ENCODE measurements at regions not wholly inside any gene's neighbourhood (a gene's known extent, or its start where the extent isn't known, plus 50 kb on each side); places are given as distances from the start of the nearest gene placed in this dataset.

DNA sequence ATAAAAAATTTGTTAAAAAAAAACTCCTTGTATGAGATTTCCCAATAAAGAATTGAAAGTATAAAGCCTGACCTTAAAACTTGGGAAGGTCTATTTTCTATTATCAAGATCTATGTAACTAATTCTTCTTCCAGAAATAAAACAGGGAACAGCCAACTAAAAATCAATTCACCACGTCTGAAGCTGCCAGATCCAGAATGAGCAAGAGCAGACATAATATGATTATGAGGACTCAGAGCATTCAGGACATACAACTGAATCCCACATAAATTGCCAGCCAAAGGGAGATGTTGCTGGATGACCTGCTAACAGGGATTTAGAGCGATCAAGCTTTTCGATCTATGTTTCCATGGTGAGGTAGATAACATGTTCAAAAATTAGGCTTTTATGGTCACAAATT lies 1151.3 kb upstream of the CADM2 start:
- Histone ChIP-seq H3K4me3 (ENCODE audit: low read length, poor library complexity, severe bottlenecking) (no peak overlapping the region), H4K20me1 (ENCODE audit: insufficient read depth, low read length, poor library complexity, severe bottlenecking) (no peaks in the 10 kb centered on the region), H3K9me2 (replicated peaks; ENCODE audit: low read depth, low read length) (no peaks in the 10 kb centered on the region), H3K4me2 (ENCODE audit: low read depth, low read length, poor library complexity, severe bottlenecking) (no peak overlapping the region), H3K27me3 (ENCODE audit: insufficient read depth, low read length, poor library complexity, severe bottlenecking) (no peaks in the 10 kb centered on the region), H3K4me1 (ENCODE audit: insufficient read depth, low read length, poor library complexity, severe bottlenecking) (no peaks in the 10 kb centered on the region), H3K79me2 (ENCODE audit: insufficient read depth, low read length) (no peaks in the 10 kb centered on the region), H2AFZ (ENCODE audit: low read length) (no peak overlapping the region), H3K9ac (ENCODE audit: low read depth, low read length, poor library complexity, severe bottlenecking) (no peak overlapping the region), H3K36me3 (ENCODE audit: insufficient read depth, low read length) (no peaks in the 10 kb centered on the region), H3F3A (ENCODE audit: low read depth) (no peaks in the 10 kb centered on the region), H3K9me3 (ENCODE audit: insufficient read depth, low read depth, low read length) (no peaks in the 10 kb centered on the region)
- TF ChIP-seq, protein P1, sequence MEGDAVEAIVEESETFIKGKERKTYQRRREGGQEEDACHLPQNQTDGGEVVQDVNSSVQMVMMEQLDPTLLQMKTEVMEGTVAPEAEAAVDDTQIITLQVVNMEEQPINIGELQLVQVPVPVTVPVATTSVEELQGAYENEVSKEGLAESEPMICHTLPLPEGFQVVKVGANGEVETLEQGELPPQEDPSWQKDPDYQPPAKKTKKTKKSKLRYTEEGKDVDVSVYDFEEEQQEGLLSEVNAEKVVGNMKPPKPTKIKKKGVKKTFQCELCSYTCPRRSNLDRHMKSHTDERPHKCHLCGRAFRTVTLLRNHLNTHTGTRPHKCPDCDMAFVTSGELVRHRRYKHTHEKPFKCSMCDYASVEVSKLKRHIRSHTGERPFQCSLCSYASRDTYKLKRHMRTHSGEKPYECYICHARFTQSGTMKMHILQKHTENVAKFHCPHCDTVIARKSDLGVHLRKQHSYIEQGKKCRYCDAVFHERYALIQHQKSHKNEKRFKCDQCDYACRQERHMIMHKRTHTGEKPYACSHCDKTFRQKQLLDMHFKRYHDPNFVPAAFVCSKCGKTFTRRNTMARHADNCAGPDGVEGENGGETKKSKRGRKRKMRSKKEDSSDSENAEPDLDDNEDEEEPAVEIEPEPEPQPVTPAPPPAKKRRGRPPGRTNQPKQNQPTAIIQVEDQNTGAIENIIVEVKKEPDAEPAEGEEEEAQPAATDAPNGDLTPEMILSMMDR (conservative IDR thresholded peaks at IDR 0.05; ENCODE audit: low read length): no peak
- no peak for TF ChIP-seq EZH2phosphoT487 (IDR thresholded peaks at IDR 0.05; ENCODE audit: borderline replicate concordance)

- no peaks in the 10 kb centered on the region for H3K36me3 ChIP-seq (ENCODE audit: insufficient read depth, low read length)
- no peak overlapping the region for H3K9ac ChIP-seq (ENCODE audit: low read depth, low read length, poor library complexity, severe bottlenecking)
- H2AFZ ChIP-seq (ENCODE audit: low read length): no peak overlapping the region
- no peaks in the 10 kb centered on the region for H4K20me1 ChIP-seq (ENCODE audit: insufficient read depth, low read length, poor library complexity, severe bottlenecking)
- no peaks in the 10 kb centered on the region for H3K9me3 ChIP-seq (ENCODE audit: insufficient read depth, low read depth, low read length)
- no peaks in the 10 kb centered on the region for H3F3A ChIP-seq (ENCODE audit: low read depth)
- no peaks in the 10 kb centered on the region for H3K27me3 ChIP-seq (ENCODE audit: insufficient read depth, low read length, poor library complexity, severe bottlenecking)
- H3K9me2 ChIP-seq (replicated peaks; ENCODE audit: low read depth, low read length): no peaks in the 10 kb centered on the region; the same call in 1 of the 2 replicates
- TF ChIP-seq EZH2phosphoT487 (IDR thresholded peaks at IDR 0.05; ENCODE audit: borderline replicate concordance): no peak
- TF ChIP-seq, protein P1 (conservative IDR thresholded peaks at IDR 0.05; ENCODE audit: low read length): no peak
- H3K79me2 ChIP-seq (ENCODE audit: insufficient read depth, low read length): no peaks in the 10 kb centered on the region
- H3K4me2 ChIP-seq (ENCODE audit: low read depth, low read length, poor library complexity, severe bottlenecking): no peak overlapping the region
- no peaks in the 10 kb centered on the region for H3K4me1 ChIP-seq (ENCODE audit: insufficient read depth, low read length, poor library complexity, severe bottlenecking)
- H3K4me3 ChIP-seq (ENCODE audit: low read length, poor library complexity, severe bottlenecking): no peak overlapping the region
Measured at GRCh38 chr3:83813176-83813575, 1145.6 kb upstream of the CADM2 start.

DNA sequence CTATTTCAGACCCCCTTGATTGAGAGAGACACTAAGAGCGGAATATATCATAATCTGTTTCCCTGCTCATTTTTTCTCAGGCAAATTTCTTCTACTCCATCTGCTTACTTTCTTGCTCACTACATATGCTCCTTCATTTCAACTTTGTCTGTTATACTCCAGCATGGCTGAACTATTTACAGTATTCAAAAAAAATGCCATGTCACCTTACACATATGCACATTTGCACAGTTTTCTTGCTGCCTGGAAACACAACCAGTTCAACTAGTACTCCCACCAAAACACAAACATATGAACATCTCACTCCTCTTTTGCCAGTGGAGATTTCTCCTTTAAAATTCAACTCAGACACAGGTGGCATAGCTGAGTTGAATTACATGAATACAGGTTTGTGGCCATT lies 1142.1 kb upstream of the CADM2 start:
- Histone ChIP-seq H3K4me2 (ENCODE audit: low read depth, low read length, poor library complexity, severe bottlenecking) (no peak overlapping the region), H3K9me3 (ENCODE audit: insufficient read depth, low read depth, low read length) (no peaks in the 10 kb centered on the region), H3K36me3 (ENCODE audit: insufficient read depth, low read length) (no peaks in the 10 kb centered on the region), H3K9ac (ENCODE audit: low read depth, low read length, poor library complexity, severe bottlenecking) (no peak overlapping the region), H2AFZ (ENCODE audit: low read length) (no peak overlapping the region), H3K27me3 (ENCODE audit: insufficient read depth, low read length, poor library complexity, severe bottlenecking) (no peaks in the 10 kb centered on the region), H3K4me3 (ENCODE audit: low read length, poor library complexity, severe bottlenecking) (no peak overlapping the region), H4K20me1 (ENCODE audit: insufficient read depth, low read length, poor library complexity, severe bottlenecking) (no peaks in the 10 kb centered on the region), H3F3A (ENCODE audit: low read depth) (no peaks in the 10 kb centered on the region), H3K9me2 (replicated peaks; ENCODE audit: low read depth, low read length) (no peaks in the 10 kb centered on the region; the same call in 1 of the 2 replicates), H3K4me1 (ENCODE audit: insufficient read depth, low read length, poor library complexity, severe bottlenecking) (no peaks in the 10 kb centered on the region), H3K79me2 (ENCODE audit: insufficient read depth, low read length) (no peaks in the 10 kb centered on the region)
- TF ChIP-seq, protein P1 (conservative IDR thresholded peaks at IDR 0.05; ENCODE audit: low read length): no peak
- no peak for TF ChIP-seq EZH2phosphoT487 (IDR thresholded peaks at IDR 0.05; ENCODE audit: borderline replicate concordance)
